Fibroblast of mammary gland (primary cell): ENCODE measurements at regions not wholly inside any gene's neighbourhood (a gene's known extent, or its start where the extent isn't known, plus 50 kb on each side); places are given as distances from the start of the nearest gene placed in this dataset.

Source experiments
- DNase-seq: peaks from one replicate; pipeline ENCODE4 v3.0.0-alpha.2; 2010; ENCODE audit warnings: low read depth
- H3K4me3 ChIP-seq: 2 replicates; pipeline ENCODE4 v1.5.1; 2011; ENCODE audit warnings: low read depth, mild to moderate bottlenecking, low read length, moderate library complexity; ENCODE audit not compliant: control insufficient read depth
- CTCF ChIP-seq: conservative IDR thresholded peaks from 2 replicates; pipeline ENCODE4 v1.5.1; 2011; ENCODE audit warnings: low read depth, low read length, inconsistent platforms; ENCODE audit not compliant: control insufficient read depth, insufficient read depth

GRCh38 chr10:3496138-3496537 lies 288.9 kb downstream of the KLF6 start:
- no peak for TF ChIP-seq CTCF
- no peak for DNase-seq
- H3K4me3 ChIP-seq, result no peak overlapping the region

- TF ChIP-seq CTCF, result no peak
- H3K4me3 ChIP-seq, result no peak overlapping the region
- no peak for DNase-seq
Measured at GRCh38 chr10:3495281-3495680, 289.7 kb downstream of the KLF6 start.

- DNase-seq, result no peak
- no peak for TF ChIP-seq CTCF
- H3K4me3 ChIP-seq, result no peak overlapping the region
Measured at GRCh38 chr10:3494838-3495230, 290.2 kb downstream of the KLF6 start.

GRCh38 chr10:3494131-3494837 lies 290.7 kb downstream of the KLF6 start:
- no peak for TF ChIP-seq CTCF
- DNase-seq, result peak; percentile 32
- H3K4me3 ChIP-seq, result no peak overlapping the region

- DNase-seq, result no peak
- no peak for TF ChIP-seq CTCF
Measured at GRCh38 chr10:3493621-3494020, 291.4 kb downstream of the KLF6 start.

GRCh38 chr10:3491571-3491970 lies 293.4 kb downstream of the KLF6 start:
- TF ChIP-seq CTCF, result no peak
- peak; percentile 41 for DNase-seq
- no peak overlapping the region for H3K4me3 ChIP-seq

More at GRCh38 chr10:3493621-3494020, 291.4 kb downstream of the KLF6 start:
- no peak overlapping the region for H3K4me3 ChIP-seq
